GM23338 (cell line): ENCODE measurements at regions not wholly inside any gene's neighbourhood (a gene's known extent, or its start where the extent isn't known, plus 50 kb on each side); places are given as distances from the start of the nearest gene placed in this dataset.

Experiments used
- ATAC-seq: fragments of 200-7000 bp; cut with Tn5 transposase; 3 replicates; pipeline ENCODE4 v1.9.1; 2020
- DNase-seq: peaks from one replicate; pipeline ENCODE4 v3.0.0-alpha.2; 2015; ENCODE audit warnings: low spot score
- H2AFZ ChIP-seq: fragments of 200-600 bp; sonication (generic); 2 replicates; pipeline ENCODE4 v1.8.0; 2016; ENCODE audit warnings: antibody characterized with exemption, mild to moderate bottlenecking, moderate library complexity
- H3F3A ChIP-seq: fragments of 200-600 bp; sonication (generic); replicated peaks from 2 replicates; pipeline ENCODE4 v1.8.0; 2017; ENCODE audit warnings: antibody characterized with exemption, mixed run types, low read depth
- H3K27ac ChIP-seq: fragments of 200-600 bp; sonication (generic); 2 replicates; pipeline ENCODE4 v1.6.1; 2016; ENCODE audit warnings: low read depth
- H3K27me3 ChIP-seq: fragments of 200-600 bp; sonication (generic); 2 replicates; pipeline ENCODE4 v1.8.0; 2016; ENCODE audit warnings: mild to moderate bottlenecking, mixed run types, moderate library complexity; ENCODE audit not compliant: insufficient read depth
- H3K36me3 ChIP-seq: fragments of 200-600 bp; sonication (generic); 2 replicates; pipeline ENCODE4 v1.8.0; 2016; ENCODE audit warnings: mild to moderate bottlenecking; ENCODE audit not compliant: insufficient read depth
- H3K4me1 ChIP-seq: fragments of 200-600 bp; sonication (generic); 2 replicates; pipeline ENCODE4 v1.8.0; 2016; ENCODE audit warnings: mild to moderate bottlenecking, moderate library complexity; ENCODE audit not compliant: insufficient read depth
- H3K4me2 ChIP-seq: fragments of 200-600 bp; sonication (generic); 2 replicates; pipeline ENCODE4 v1.7.1; 2017; ENCODE audit warnings: mixed run types
- H3K4me3 ChIP-seq: fragments of 200-600 bp; sonication (generic); 2 replicates; pipeline ENCODE4 v1.6.1; 2016; ENCODE audit warnings: mixed run types
- H3K79me2 ChIP-seq: fragments of 200-600 bp; sonication (generic); replicated peaks from 2 replicates; pipeline ENCODE4 v1.8.0; 2017; ENCODE audit warnings: mild to moderate bottlenecking; ENCODE audit not compliant: insufficient read depth
- H3K9me2 ChIP-seq: fragments of 200-600 bp; sonication (generic); 2 replicates; pipeline ENCODE4 v1.8.0; 2017; ENCODE audit not compliant: insufficient read depth
- H4K20me1 ChIP-seq: fragments of 200-600 bp; sonication (generic); replicated peaks from 2 replicates; pipeline ENCODE4 v1.8.0; 2017; ENCODE audit warnings: mild to moderate bottlenecking; ENCODE audit not compliant: insufficient read depth
- H3K27ac Mint-ChIP-seq: 2 replicates; pipeline ENCODE4 v1.8.0; 2020; ENCODE audit warnings: inconsistent platforms, mild to moderate bottlenecking, moderate library complexity, mixed read lengths
- H3K27me3 Mint-ChIP-seq: 3 replicates; pipeline ENCODE4 v1.8.0; 2022; ENCODE audit warnings: low read depth, mild to moderate bottlenecking, moderate library complexity, mixed read lengths, inconsistent platforms; ENCODE audit not compliant: insufficient read depth, poor library complexity
- H3K36me3 Mint-ChIP-seq: 3 replicates; pipeline ENCODE4 v1.8.0; 2021; ENCODE audit warnings: low read depth, mild to moderate bottlenecking, inconsistent platforms, moderate library complexity, mixed read lengths
- H3K4me1 Mint-ChIP-seq: 3 replicates; pipeline ENCODE4 v1.8.0; 2020; ENCODE audit warnings: mild to moderate bottlenecking, inconsistent platforms, mixed read lengths
- H3K4me3 Mint-ChIP-seq: 3 replicates; pipeline ENCODE4 v1.8.0; 2021; ENCODE audit warnings: moderate library complexity, mild to moderate bottlenecking, inconsistent platforms, mixed read lengths
- H3K9me3 Mint-ChIP-seq: 3 replicates; pipeline ENCODE4 v1.8.0; 2020; ENCODE audit warnings: moderate library complexity, mild to moderate bottlenecking, inconsistent platforms, mixed read lengths
- ETS1 ChIP-seq: IDR thresholded peaks from 2 replicates; pipeline ENCODE4 v1.6.1; 2016; ENCODE audit warnings: antibody characterized with exemption
- ZNF462 ChIP-seq: fragments of 250-450 bp; sonication (Bioruptor Pico); IDR thresholded peaks from 2 replicates; pipeline ENCODE4 v1.5.0; 2020; ENCODE audit warnings: mild to moderate bottlenecking, moderate library complexity

GRCh38 chr11:69870766-69871165, 51.5 kb upstream of the FGF3 start:
- Histone ChIP-seq H3K9me2 (no peaks in the 10 kb centered on the region), H3K36me3 (no peaks in the 10 kb centered on the region), H3K4me2 (no peak overlapping the region), H3K27ac (no peak overlapping the region), H3K4me3 (no peak overlapping the region), H3K79me2 (no peaks in the 10 kb centered on the region), H3K27me3 (no peaks in the 10 kb centered on the region), H4K20me1 (no peaks in the 10 kb centered on the region), H3F3A (0 out of 2 replicates have a peak, but pooled peaks cover 2% of the 10 kb centered on the region), H3K4me1 (no peaks in the 10 kb centered on the region; the same call in 1 of the 2 replicates), H2AFZ (no peak overlapping the region)
- DNase-seq (no peak), ATAC-seq (no peak)
- Mint-ChIP-seq H3K9me3 (peaks cover 11% of the 10 kb centered on the region), H3K4me1 (peaks cover 19% of the 10 kb centered on the region), H3K4me3 (no peak overlapping the region), H3K27me3 (peaks cover 10% of the 10 kb centered on the region), H3K36me3 (no peaks in the 10 kb centered on the region; the same call in 2 of the 3 replicates), H3K27ac (no peak overlapping the region)
- no peak for TF ChIP-seq ZNF462 (CRISPR knock-in tag)

- Histone ChIP-seq H3K27me3 (no peaks in the 10 kb centered on the region), H4K20me1 (no peaks in the 10 kb centered on the region), H3K9me2 (no peaks in the 10 kb centered on the region), H3K4me3 (no peak overlapping the region), H2AFZ (no peak overlapping the region), H3K27ac (no peak overlapping the region), H3K4me1 (no peaks in the 10 kb centered on the region), H3F3A (no peaks in the 10 kb centered on the region), H3K79me2 (no peaks in the 10 kb centered on the region), H3K4me2 (no peak overlapping the region), H3K36me3 (no peaks in the 10 kb centered on the region)
- H3K27ac Mint-ChIP-seq: no peak overlapping the region
- peaks cover 11% of the 10 kb centered on the region for H3K9me3 Mint-ChIP-seq
- H3K4me3 Mint-ChIP-seq: no peak overlapping the region
- H3K36me3 Mint-ChIP-seq: no peaks in the 10 kb centered on the region; the same call in 2 of the 3 replicates
- H3K4me1 Mint-ChIP-seq: peaks cover 8% of the 10 kb centered on the region
- ATAC-seq (no peak), DNase-seq (no peak)
- peaks cover 10% of the 10 kb centered on the region for H3K27me3 Mint-ChIP-seq
- TF ChIP-seq ETS1 (no peak), ZNF462 (CRISPR knock-in tag) (no peak)
Observed at GRCh38 chr11:69873166-69874077, 54.2 kb upstream of the FGF3 start.
